IPS-18a (cell line): ENCODE measurements at regions not wholly inside any gene's neighbourhood (a gene's known extent, or its start where the extent isn't known, plus 50 kb on each side); places are given as distances from the start of the nearest gene placed in this dataset.
"Not testable (repeated sequence)": the region's sequence is repeated elsewhere in the genome, so short reads cannot be mapped to it uniquely, and the experiment has no call there.

Source experiments
- H3K27ac ChIP-seq: one replicate; pipeline ENCODE4 v1.5.1; 2013; ENCODE audit warnings: low read length
- H3K27me3 ChIP-seq: one replicate; pipeline ENCODE4 v1.6.1; 2013; ENCODE audit warnings: mild to moderate bottlenecking, low read length; ENCODE audit not compliant: control insufficient read depth, insufficient read depth
- H3K36me3 ChIP-seq: one replicate; pipeline ENCODE4 v1.6.1; 2013; ENCODE audit warnings: low read depth, low read length; ENCODE audit not compliant: control insufficient read depth
- H3K4me1 ChIP-seq: one replicate; pipeline ENCODE4 v1.6.1; 2013; ENCODE audit warnings: low read depth, low read length; ENCODE audit not compliant: control insufficient read depth
- H3K4me3 ChIP-seq: one replicate; pipeline ENCODE4 v1.5.1; 2013; ENCODE audit warnings: low read length
- H3K9ac ChIP-seq: one replicate; pipeline ENCODE4 v1.6.1; 2013; ENCODE audit warnings: mild to moderate bottlenecking, low read length, moderate library complexity
- H3K9me3 ChIP-seq: one replicate; pipeline ENCODE4 v1.6.1; 2013; ENCODE audit warnings: low read depth, low read length; ENCODE audit not compliant: control insufficient read depth

DNA sequence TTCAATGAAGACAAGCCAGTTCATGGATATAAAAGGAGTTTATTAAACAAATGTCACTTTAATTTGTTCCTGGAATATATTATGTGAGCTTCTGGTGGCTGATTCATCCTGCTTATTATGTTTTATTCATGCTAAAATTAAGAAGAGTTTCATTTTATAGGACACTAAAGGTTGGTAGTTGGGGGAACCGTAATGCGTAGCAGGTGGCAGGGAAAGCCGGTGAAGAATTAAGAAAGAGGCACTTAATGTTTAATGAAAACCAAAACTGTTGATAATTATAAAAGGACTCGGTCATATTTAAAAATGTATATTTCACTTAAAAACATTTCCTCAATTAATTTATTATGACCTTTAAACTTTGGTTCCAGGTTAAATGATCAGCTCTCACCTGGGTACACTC is 94.3 kb downstream of the XKR3 start:
- not testable (repeated sequence) for H3K9ac ChIP-seq, H3K4me1 ChIP-seq, H3K27me3 ChIP-seq, H3K4me3 ChIP-seq, H3K36me3 ChIP-seq, H3K27ac ChIP-seq
- peaks cover 61% of the 10 kb centered on the region for H3K9me3 ChIP-seq

GRCh38 chr22:16727491-16727890 is 97.7 kb downstream of the XKR3 start:
- not testable (repeated sequence) for H3K36me3 ChIP-seq, H3K4me3 ChIP-seq, H3K9ac ChIP-seq, H3K27ac ChIP-seq, H3K27me3 ChIP-seq, H3K4me1 ChIP-seq
- peaks cover 58% of the 10 kb centered on the region for H3K9me3 ChIP-seq

DNA sequence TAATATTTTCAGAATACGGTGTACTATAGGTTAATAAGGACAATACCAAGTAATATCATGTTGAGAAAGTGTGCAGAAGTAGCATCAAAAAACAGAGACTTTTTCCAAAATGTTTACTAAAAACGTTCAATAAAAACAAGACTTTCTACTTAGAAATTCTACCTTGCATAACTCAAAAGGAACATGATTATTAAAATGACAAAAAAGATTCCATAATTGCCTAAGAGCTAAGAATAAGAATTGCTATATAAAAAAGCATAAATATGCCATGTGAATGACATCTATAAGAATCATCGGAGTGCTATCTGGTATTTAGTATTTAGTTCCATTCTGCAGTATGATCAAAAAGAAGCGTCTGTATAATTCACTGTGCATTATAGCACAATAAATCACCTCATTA is 102.0 kb downstream of the XKR3 start:
- not testable (repeated sequence) for H3K9ac ChIP-seq, H3K27ac ChIP-seq, H3K4me1 ChIP-seq, H3K27me3 ChIP-seq, H3K36me3 ChIP-seq, H3K4me3 ChIP-seq
- H3K9me3 ChIP-seq: peaks cover 55% of the 10 kb centered on the region

GRCh38 chr22:16722564-16722963 is 102.6 kb downstream of the XKR3 start:
- not testable (repeated sequence) for H3K4me1 ChIP-seq, H3K27me3 ChIP-seq, H3K36me3 ChIP-seq, H3K4me3 ChIP-seq, H3K27ac ChIP-seq, H3K9ac ChIP-seq
- H3K9me3 ChIP-seq: peaks cover 55% of the 10 kb centered on the region

DNA sequence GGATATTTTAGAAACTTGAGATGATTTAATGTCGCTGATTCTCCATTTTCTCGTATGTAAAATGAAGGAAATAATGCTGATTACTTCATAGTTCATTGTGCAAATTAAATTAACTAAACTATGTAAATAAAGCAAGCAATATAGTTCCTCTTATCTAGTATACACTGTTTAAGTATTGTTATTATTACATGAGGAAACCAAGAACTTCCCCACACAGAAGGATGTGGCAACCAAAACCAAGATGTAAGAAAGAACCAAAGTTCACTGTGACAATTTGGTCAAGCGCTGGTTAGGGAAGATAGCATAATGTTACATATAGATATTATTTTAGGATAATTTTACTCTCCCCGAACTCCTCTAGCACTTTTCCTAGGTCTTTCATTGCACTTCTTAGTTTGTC is 103.2 kb downstream of the XKR3 start:
- Histone ChIP-seq H3K36me3 (no peaks in the 10 kb centered on the region), H3K27me3 (no peaks in the 10 kb centered on the region), H3K9me3 (peaks cover 57% of the 10 kb centered on the region), H3K4me3 (no peak overlapping the region), H3K4me1 (no peaks in the 10 kb centered on the region), H3K27ac (no peak overlapping the region), H3K9ac (no peak overlapping the region)

DNA sequence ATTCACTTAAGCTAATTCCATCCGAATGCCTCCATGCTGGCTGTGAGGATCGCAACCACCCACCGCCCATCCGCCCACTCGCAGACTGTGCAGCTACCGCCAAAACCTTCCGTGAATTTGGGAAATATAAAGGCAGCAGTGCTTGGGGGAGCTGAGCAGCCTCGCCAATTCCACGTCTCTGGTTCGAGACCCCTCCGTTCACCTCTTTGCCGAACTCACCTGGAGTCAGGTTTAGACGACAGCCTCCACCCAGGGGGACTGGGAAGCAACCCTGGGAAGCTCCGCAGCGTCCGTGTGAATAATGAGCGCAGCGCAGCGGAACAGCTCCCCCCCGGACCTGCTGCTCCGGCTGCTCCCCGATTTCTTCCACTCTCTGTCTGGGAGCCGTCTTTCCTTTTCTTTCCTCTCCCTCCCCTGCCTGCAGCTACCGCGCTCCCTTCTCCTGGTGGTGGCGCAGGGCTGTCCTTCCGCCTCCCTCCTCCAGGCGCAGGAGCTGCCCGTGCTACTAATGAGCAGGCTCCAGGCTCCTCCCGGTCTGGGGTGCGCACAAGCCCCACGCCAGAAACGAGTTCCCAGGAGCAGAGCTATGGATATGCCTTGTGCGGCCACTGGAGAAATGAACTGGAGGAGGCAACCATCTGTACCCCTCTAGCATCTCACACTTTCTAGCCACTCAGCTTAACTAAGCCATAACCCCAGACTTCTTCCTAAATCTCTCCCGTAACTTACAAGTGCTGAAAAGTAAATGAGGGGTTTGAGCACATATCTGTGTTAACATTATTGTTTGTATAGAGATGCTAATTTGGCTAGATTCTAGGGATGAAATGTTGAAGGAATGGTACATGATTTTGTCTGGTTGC is 107.3 kb downstream of the XKR3 start:
- Histone ChIP-seq H3K4me1 (no peaks in the 10 kb centered on the region), H3K9ac (no peak overlapping the region), H3K4me3 (no peak overlapping the region), H3K36me3 (no peaks in the 10 kb centered on the region), H3K27me3 (no peaks in the 10 kb centered on the region), H3K27ac (no peak overlapping the region), H3K9me3 (peaks cover 74% of the 10 kb centered on the region)

- H3K9me3 ChIP-seq: peaks cover 58% of the 10 kb centered on the region
- H3K27me3 ChIP-seq, H3K27ac ChIP-seq, H3K4me3 ChIP-seq, H3K9ac ChIP-seq, H3K36me3 ChIP-seq, H3K4me1 ChIP-seq: not testable (repeated sequence)
Observed at GRCh38 chr22:16714568-16714967, 110.6 kb downstream of the XKR3 start.

DNA sequence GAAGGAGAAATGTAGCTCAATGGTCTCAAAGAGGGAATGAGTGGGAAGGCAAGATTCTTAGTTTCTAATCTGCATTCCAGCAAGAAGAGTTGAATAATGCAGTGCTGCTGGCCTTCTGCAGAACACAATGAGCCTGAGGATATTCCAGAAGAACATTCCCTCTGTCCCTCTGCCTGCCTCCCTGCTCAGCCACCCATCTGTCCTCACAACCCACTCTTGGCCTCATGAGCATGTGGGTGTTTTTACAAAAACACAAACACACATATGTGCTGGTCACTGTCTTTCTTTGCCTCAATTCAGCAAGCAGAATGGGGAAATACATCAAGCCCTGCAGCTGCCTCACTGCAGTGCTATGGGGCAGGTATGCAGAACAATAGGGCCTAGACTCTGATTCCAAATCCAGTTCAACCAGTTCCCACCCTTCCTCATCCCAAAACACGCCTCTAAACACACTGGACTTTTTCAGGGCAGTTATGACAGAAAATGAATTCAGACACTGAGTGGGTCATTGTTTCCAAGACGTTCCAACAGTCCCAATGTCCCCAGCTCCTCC is 109.8 kb upstream of the CCT8L2 start:
- not testable (repeated sequence) for H3K9ac ChIP-seq, H3K36me3 ChIP-seq, H3K27ac ChIP-seq, H3K4me1 ChIP-seq, H3K4me3 ChIP-seq, H3K27me3 ChIP-seq
- peaks cover 45% of the 10 kb centered on the region for H3K9me3 ChIP-seq

- H3K36me3 ChIP-seq, H3K27ac ChIP-seq, H3K9ac ChIP-seq, H3K27me3 ChIP-seq, H3K4me1 ChIP-seq, H3K4me3 ChIP-seq: not testable (repeated sequence)
- peaks cover 47% of the 10 kb centered on the region for H3K9me3 ChIP-seq
Observed at GRCh38 chr22:16700390-16700789, 107.8 kb upstream of the CCT8L2 start.

GRCh38 chr22:16699326-16699725 is 106.7 kb upstream of the CCT8L2 start:
- H3K27ac ChIP-seq: no peak overlapping the region
- no peaks in the 10 kb centered on the region for H3K4me1 ChIP-seq
- no peak overlapping the region for H3K4me3 ChIP-seq
- H3K9ac ChIP-seq: no peak overlapping the region
- no peaks in the 10 kb centered on the region for H3K36me3 ChIP-seq
- H3K9me3 ChIP-seq: peaks cover 52% of the 10 kb centered on the region
- no peaks in the 10 kb centered on the region for H3K27me3 ChIP-seq

- not testable (repeated sequence) for H3K36me3 ChIP-seq, H3K27ac ChIP-seq, H3K9ac ChIP-seq, H3K27me3 ChIP-seq, H3K4me3 ChIP-seq, H3K4me1 ChIP-seq
- peaks cover 56% of the 10 kb centered on the region for H3K9me3 ChIP-seq
Observed at GRCh38 chr22:16697492-16698044, 105.0 kb upstream of the CCT8L2 start.

DNA sequence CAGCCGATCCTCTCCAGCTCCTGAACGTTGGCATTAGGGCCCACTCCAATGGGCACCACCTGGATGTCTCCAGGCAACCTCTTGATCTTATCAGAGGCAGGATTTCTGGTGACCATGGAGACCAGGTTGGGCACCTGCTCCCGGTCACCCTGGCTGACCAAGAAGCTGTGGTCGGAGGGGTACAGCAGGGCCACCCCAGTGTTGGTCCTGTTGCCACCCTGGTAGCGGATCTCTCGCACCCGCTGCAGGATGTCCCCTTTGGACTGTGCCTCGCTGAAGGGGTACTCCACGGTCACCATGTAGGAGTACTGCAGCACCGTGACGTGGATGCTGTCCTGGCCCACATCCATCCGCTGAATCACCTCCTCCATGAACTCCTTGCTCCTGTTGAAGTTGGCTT is 104.3 kb upstream of the CCT8L2 start:
- not testable (repeated sequence) for H3K36me3 ChIP-seq, H3K4me3 ChIP-seq, H3K4me1 ChIP-seq, H3K27ac ChIP-seq, H3K27me3 ChIP-seq, H3K9ac ChIP-seq
- peaks cover 54% of the 10 kb centered on the region for H3K9me3 ChIP-seq
